ENCODE measurements at regions not wholly inside any gene's neighbourhood (a gene's known extent, or its start where the extent isn't known, plus 50 kb on each side); places are given as distances from the start of the nearest gene placed in this dataset.

GRCh38 chr4:12957108-12957507 lies 527.0 kb downstream of the RAB28 start (continued):
- TF ChIP-seq ATF3 (CRISPR knock-in tag; IDR thresholded peaks at IDR 0.05) (no peak), ZNF142 (CRISPR knock-in tag; IDR thresholded peaks at IDR 0.05) (no peak), SOX6 (IDR thresholded peaks at IDR 0.05) (no peak), SOX6 (CRISPR knock-in tag; IDR thresholded peaks at IDR 0.05) (0 out of 2 replicates have a peak, but pooled peaks have one; percentile 18), MLLT10 (CRISPR knock-in tag; IDR thresholded peaks at IDR 0.05) (no peak), HMG20A (CRISPR knock-in tag; IDR thresholded peaks at IDR 0.05; ENCODE audit: borderline replicate concordance) (peak; percentile 66; the same call in 1 of the 2 replicates), ZNF761 (CRISPR knock-in tag; conservative IDR thresholded peaks at IDR 0.05) (no peak), NR2F2 (IDR thresholded peaks at IDR 0.05; ENCODE audit: borderline replicate concordance, low read depth) (peak; percentile 38; the same call in 1 of the 2 replicates), ZBTB39 (CRISPR knock-in tag; IDR thresholded peaks at IDR 0.05) (no peak), CTCF (CRISPR knock-in tag; IDR thresholded peaks at IDR 0.05) (no peak), ZNF629 (CRISPR knock-in tag; conservative IDR thresholded peaks at IDR 0.05) (peak; percentile 78), PBX3 (CRISPR knock-in tag; IDR thresholded peaks at IDR 0.05; ENCODE audit: borderline replicate concordance) (no peak), ZNF781 (CRISPR knock-in tag; IDR thresholded peaks at IDR 0.05; ENCODE audit: borderline replicate concordance, not compliant biosample characterization) (no peak), ZNF3 (CRISPR knock-in tag; IDR thresholded peaks at IDR 0.05) (0 out of 2 replicates have a peak, but pooled peaks have one; percentile 75), RARA (CRISPR knock-in tag; IDR thresholded peaks at IDR 0.05) (0 out of 2 replicates have a peak, but pooled peaks have one; percentile 16), BHLHE40 (IDR thresholded peaks at IDR 0.05; ENCODE audit: low read length) (no peak), ZSCAN29 (CRISPR knock-in tag; conservative IDR thresholded peaks at IDR 0.05) (no peak), ZNF333 (CRISPR knock-in tag; IDR thresholded peaks at IDR 0.05; ENCODE audit: borderline replicate concordance) (no peak), MAX (IDR thresholded peaks at IDR 0.05) (no peak), ZSCAN22 (CRISPR knock-in tag; IDR thresholded peaks at IDR 0.05) (no peak)

Data from HepG2 (cell line).